CD4-positive, alpha-beta T cell (primary cell): ENCODE measurements at regions not wholly inside any gene's neighbourhood (a gene's known extent, or its start where the extent isn't known, plus 50 kb on each side); places are given as distances from the start of the nearest gene placed in this dataset.

Experiments used
- ATAC-seq: fragments of 200-7000 bp; cut with Tn5 transposase; one replicate; pipeline ENCODE4 v1.10.0; 2022; ENCODE audit warnings: mild to moderate bottlenecking; ENCODE audit not compliant: poor library complexity
- CTCF ChIA-PET: fragments of 350-600 bp; sonication (Branson Sonifier 250); formaldehyde crosslinking; loops from one replicate; lab custom pipeline; 2021; ENCODE audit warnings: antibody characterized with exemption, inconsistent platforms; lab: Charles Lee
- POLR2A ChIA-PET: fragments of 350-600 bp; sonication (Branson Sonifier 250); formaldehyde crosslinking; loops from one replicate; lab custom pipeline; 2021; ENCODE audit warnings: antibody characterized with exemption, inconsistent platforms; lab: Charles Lee
- DNase-seq, 14 experiments: peaks; one replicate each; pipeline ENCODE4 v3.0.0-alpha.2; 2013 to 2020; ENCODE audit warnings: mixed read lengths in 2 of 14
- H3K27ac ChIP-seq, 2 donors: one replicate each; pipeline versions ENCODE4 v1.5.1 to v1.7.0; 2013; ENCODE audit warnings: low read length in 2 of 2, low read depth in 1 of 2, mild to moderate bottlenecking in 1 of 2
- H3K27me3 ChIP-seq, 2 experiments: 1 replicate in 1 of 2; 2 replicates in 1 of 2; pipeline versions ENCODE4 v1.6.1 to v1.7.0; 2013; ENCODE audit warnings: low read length in 2 of 2, control low read depth in 1 of 2, mild to moderate bottlenecking in 1 of 2, moderate library complexity in 1 of 2; ENCODE audit not compliant: insufficient read depth in 2 of 2, control insufficient read depth in 1 of 2
- H3K36me3 ChIP-seq: one replicate; pipeline ENCODE4 v1.6.1; 2013; ENCODE audit warnings: low read length, control low read depth; ENCODE audit not compliant: insufficient read depth
- H3K4me1 ChIP-seq: one replicate; pipeline ENCODE4 v1.6.1; 2013; ENCODE audit warnings: low read length, control low read depth; ENCODE audit not compliant: insufficient read depth
- H3K4me3 ChIP-seq: one replicate; pipeline ENCODE4 v1.5.1; 2013; ENCODE audit warnings: mild to moderate bottlenecking, low read length, moderate library complexity
- H3K9me3 ChIP-seq, 2 experiments: 1 replicate in 1 of 2; 2 replicates in 1 of 2; pipeline versions ENCODE4 v1.6.1 to v1.7.0; 2013; ENCODE audit warnings: low read length in 2 of 2, mild to moderate bottlenecking in 2 of 2, control low read depth in 1 of 2, moderate library complexity in 1 of 2; ENCODE audit not compliant: control insufficient read depth in 1 of 2, insufficient read depth in 1 of 2
- H3K27ac Mint-ChIP-seq: one replicate; pipeline ENCODE4 v1.8.0; 2020; ENCODE audit warnings: mixed read lengths
- H3K27me3 Mint-ChIP-seq: one replicate; pipeline ENCODE4 v1.8.0; 2021; ENCODE audit warnings: mixed read lengths
- H3K36me3 Mint-ChIP-seq: one replicate; pipeline ENCODE4 v1.8.0; 2021; ENCODE audit warnings: low read depth, mixed read lengths
- H3K4me1 Mint-ChIP-seq: one replicate; pipeline ENCODE4 v1.8.0; 2021; ENCODE audit warnings: low read depth, mixed read lengths
- H3K4me3 Mint-ChIP-seq: one replicate; pipeline ENCODE4 v1.8.0; 2020; ENCODE audit warnings: mild to moderate bottlenecking, mixed read lengths
- H3K9me3 Mint-ChIP-seq: one replicate; pipeline ENCODE4 v1.8.0; 2020; ENCODE audit warnings: mixed read lengths
- intact Hi-C, 2 experiments: fragments of 100-400 bp; cut with DNase I in 1 of 2; cut with micrococcal nuclease in 1 of 2; formaldehyde crosslinking; loops; one replicate each; pipeline versions ENCODE4 v1.15.1 to v1.9.0; 2023 to 2025; cut with DNase I, micrococcal nuclease
- TF ChIP-seq, protein P1 (sequence below): fragments of 200-600 bp; IDR thresholded peaks from one replicate; pipeline ENCODE4 v1.8.0; 2022; ENCODE audit warnings: antibody characterized with exemption, mild to moderate bottlenecking

DNA sequence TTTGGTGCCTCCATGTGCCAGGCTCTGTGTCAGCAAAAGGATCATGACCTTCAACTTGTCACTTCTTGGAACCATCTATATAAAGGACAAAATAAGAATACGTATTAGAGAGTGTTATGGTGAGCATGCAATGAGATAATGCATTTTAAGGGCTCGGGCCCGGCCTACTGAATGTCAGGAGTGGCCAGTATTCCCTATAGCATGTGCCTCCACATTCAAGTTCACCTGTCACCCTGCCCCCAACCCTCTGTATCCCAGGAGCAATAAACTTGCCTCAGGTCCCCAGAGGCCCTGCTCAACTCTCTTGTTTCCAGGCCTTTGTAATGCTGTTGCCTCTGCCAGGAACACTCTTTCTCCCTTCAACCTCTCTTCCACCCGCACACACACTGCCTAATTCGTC is 90.2 kb upstream of the SLC6A11 start:
- Mint-ChIP-seq H3K4me1 (no peaks in the 10 kb centered on the region), H3K36me3 (no peaks in the 10 kb centered on the region), H3K4me3 (no peak overlapping the region), H3K27ac (no peak overlapping the region), H3K27me3 (peaks cover 43% of the 10 kb centered on the region), H3K9me3 (peaks cover 2% of the 10 kb centered on the region)
- Histone ChIP-seq H3K4me3 (no peak overlapping the region), H3K27ac (no peak overlapping the region), H3K4me1 (no peaks in the 10 kb centered on the region), H3K9me3 (no peaks in the 10 kb centered on the region), H3K36me3 (no peaks in the 10 kb centered on the region), H3K27me3 (peaks cover 7 to 16% of the 10 kb centered on the region in 2 experiments)
- ChIA-PET CTCF (no interaction called here), POLR2A (no interaction called here)
- intact Hi-C loops = no loop called here
- TF ChIP-seq, protein P1, sequence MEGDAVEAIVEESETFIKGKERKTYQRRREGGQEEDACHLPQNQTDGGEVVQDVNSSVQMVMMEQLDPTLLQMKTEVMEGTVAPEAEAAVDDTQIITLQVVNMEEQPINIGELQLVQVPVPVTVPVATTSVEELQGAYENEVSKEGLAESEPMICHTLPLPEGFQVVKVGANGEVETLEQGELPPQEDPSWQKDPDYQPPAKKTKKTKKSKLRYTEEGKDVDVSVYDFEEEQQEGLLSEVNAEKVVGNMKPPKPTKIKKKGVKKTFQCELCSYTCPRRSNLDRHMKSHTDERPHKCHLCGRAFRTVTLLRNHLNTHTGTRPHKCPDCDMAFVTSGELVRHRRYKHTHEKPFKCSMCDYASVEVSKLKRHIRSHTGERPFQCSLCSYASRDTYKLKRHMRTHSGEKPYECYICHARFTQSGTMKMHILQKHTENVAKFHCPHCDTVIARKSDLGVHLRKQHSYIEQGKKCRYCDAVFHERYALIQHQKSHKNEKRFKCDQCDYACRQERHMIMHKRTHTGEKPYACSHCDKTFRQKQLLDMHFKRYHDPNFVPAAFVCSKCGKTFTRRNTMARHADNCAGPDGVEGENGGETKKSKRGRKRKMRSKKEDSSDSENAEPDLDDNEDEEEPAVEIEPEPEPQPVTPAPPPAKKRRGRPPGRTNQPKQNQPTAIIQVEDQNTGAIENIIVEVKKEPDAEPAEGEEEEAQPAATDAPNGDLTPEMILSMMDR = no peak
- DNase-seq = no peak
- no peak for ATAC-seq

DNA sequence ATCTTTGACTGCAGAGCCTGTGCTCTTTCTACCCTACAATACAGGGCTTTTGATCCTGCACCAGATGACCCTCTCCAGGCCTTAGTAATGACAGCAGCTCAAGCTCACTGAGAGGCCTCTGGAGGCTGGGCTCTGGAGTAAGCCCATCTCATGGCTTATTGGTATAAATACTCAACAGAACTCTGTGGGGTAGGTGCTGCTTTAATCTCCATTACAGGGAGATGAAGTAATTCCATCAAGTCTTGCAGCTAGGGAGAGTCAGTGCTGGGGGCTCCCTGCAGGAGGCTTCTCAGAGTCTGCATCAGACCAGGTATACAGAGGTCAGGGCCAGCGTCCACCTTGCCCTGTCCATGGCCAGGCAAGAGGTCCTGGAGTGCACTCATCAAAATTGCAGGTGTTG is 89.2 kb upstream of the SLC6A11 start:
- H3K4me1 Mint-ChIP-seq = no peaks in the 10 kb centered on the region
- TF ChIP-seq, protein P1 = no peak
- no peak overlapping the region for H3K4me3 ChIP-seq
- CTCF ChIA-PET = no interaction called here
- ATAC-seq (no peak), DNase-seq (no peak)
- POLR2A ChIA-PET = no interaction called here
- peaks cover 43% of the 10 kb centered on the region for H3K27me3 Mint-ChIP-seq
- H3K27ac ChIP-seq = no peak overlapping the region
- no peak overlapping the region for H3K4me3 Mint-ChIP-seq
- H3K27ac Mint-ChIP-seq = no peak overlapping the region
- no peaks in the 10 kb centered on the region for H3K36me3 Mint-ChIP-seq
- H3K9me3 ChIP-seq = no peaks in the 10 kb centered on the region
- no peaks in the 10 kb centered on the region for H3K4me1 ChIP-seq
- H3K9me3 Mint-ChIP-seq = peaks cover 2% of the 10 kb centered on the region
- intact Hi-C loops = no loop called here
- H3K27me3 ChIP-seq = peaks cover 7 to 16% of the 10 kb centered on the region in 2 experiments
- H3K36me3 ChIP-seq = no peaks in the 10 kb centered on the region

DNA sequence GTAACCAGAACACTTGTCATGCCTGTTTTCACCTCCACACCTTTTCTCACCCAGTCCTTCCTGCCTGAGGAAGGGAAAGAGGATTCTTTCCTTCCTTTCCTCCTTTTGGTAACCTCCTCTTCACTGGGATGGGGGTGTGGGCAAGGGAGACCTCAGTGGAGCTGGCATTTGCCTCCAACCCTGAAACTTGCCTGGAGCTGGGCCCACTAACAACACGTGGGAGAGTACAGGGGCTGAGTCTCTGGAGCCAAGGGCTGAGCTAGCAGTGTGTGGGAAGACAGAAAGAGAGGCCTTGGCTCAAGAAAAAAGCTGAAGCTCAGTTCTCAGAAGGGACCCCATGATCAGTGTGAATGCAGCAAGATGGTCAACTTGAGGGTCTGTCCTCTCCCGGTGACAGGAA is 86.6 kb upstream of the SLC6A11 start:
- intact Hi-C loops = no loop called here
- TF ChIP-seq, protein P1 = no peak
- ChIA-PET POLR2A (no interaction called here), CTCF (no interaction called here)
- Histone ChIP-seq H3K27me3 (peaks cover 7 to 16% of the 10 kb centered on the region in 2 experiments), H3K4me1 (no peaks in the 10 kb centered on the region), H3K9me3 (peaks cover 5 to 27% of the 10 kb centered on the region in 2 experiments), H3K27ac (no peak overlapping the region), H3K4me3 (no peak overlapping the region), H3K36me3 (no peaks in the 10 kb centered on the region)
- H3K4me3 Mint-ChIP-seq = no peak overlapping the region
- ATAC-seq = no peak
- no peak overlapping the region for H3K27ac Mint-ChIP-seq
- no peaks in the 10 kb centered on the region for H3K4me1 Mint-ChIP-seq
- DNase-seq = no peak
- H3K9me3 Mint-ChIP-seq = peaks cover 6% of the 10 kb centered on the region
- H3K36me3 Mint-ChIP-seq = no peaks in the 10 kb centered on the region
- peaks cover 38% of the 10 kb centered on the region for H3K27me3 Mint-ChIP-seq
